Natural killer cell treated with Interleukin-12 subunit alpha and Interleukin-12 subunit beta and Interleukin-15 and Interleukin-18, amount 100 ng/mL, for 72 hours (primary cell): ENCODE measurements at regions not wholly inside any gene's neighbourhood (a gene's known extent, or its start where the extent isn't known, plus 50 kb on each side); places are given as distances from the start of the nearest gene placed in this dataset.

ENCODE experiments used
- ATAC-seq, 2 donors: fragments of 150-1000 bp; cut with Tn5 transposase in 1 of 2; sonication (Bioruptor Pico), chemical (Tn5 transposase) in 1 of 2; 2 replicates each; pipeline ENCODE4 v1.10.0; 2021
- DNase-seq: peaks from one replicate; pipeline ENCODE4 v3.0.0; 2022; ENCODE audit warnings: low spot score
- H3K27ac Mint-ChIP-seq, 2 donors: 1 replicate in 1 of 2; 2 replicates in 1 of 2; pipeline ENCODE4 v1.8.0; 2022; ENCODE audit warnings: mixed read lengths in 2 of 2, mild to moderate bottlenecking in 1 of 2, moderate library complexity in 1 of 2
- H3K27me3 Mint-ChIP-seq, 2 donors: 1 replicate in 1 of 2; 2 replicates in 1 of 2; pipeline ENCODE4 v1.8.0; 2022; ENCODE audit warnings: mixed read lengths in 2 of 2
- H3K36me3 Mint-ChIP-seq: one replicate; pipeline ENCODE4 v1.8.0; 2022; ENCODE audit warnings: mixed read lengths
- H3K4me1 Mint-ChIP-seq, 2 donors: 1 replicate in 1 of 2; 2 replicates in 1 of 2; pipeline ENCODE4 v1.8.0; 2022; ENCODE audit warnings: low read depth in 2 of 2, mixed read lengths in 2 of 2, mild to moderate bottlenecking in 1 of 2
- H3K4me3 Mint-ChIP-seq: one replicate; pipeline ENCODE4 v1.8.0; 2022; ENCODE audit warnings: mixed read lengths
- H3K9me3 Mint-ChIP-seq: 2 replicates; pipeline ENCODE4 v1.8.0; 2022; ENCODE audit warnings: mixed read lengths

DNA sequence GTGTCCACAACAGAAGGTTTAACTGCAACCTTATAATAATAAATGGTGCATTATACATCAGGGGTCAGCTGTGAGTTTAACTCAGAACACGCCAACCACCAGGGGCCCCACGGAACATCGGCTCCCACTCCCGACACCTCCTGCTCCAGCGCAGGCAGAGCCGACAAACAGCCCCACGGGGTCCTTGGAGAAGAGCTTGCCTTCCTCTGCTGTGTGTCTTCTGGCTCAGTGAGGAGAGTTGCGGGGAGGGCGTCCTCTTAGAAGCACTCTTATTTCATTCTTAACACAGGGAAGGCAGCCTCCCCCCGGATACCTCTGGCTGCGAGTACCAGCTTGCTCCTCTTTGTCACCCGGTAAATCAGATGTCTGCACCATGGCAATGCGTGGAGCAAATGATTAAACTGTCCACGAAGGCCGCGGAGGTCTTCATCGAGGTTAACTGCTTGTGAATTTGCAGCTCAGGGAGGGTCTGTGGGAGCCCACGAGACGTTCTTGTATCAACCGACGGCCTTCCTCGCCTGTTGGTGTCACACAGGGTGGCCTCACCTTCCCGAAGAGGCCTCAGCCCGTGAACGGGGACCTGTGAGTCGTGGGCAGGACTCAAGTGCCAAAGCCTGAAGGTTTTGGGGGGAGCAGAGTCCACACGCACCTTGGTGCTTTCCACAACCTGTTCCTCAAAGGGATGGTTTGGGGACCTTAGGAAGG, 464.0 kb downstream of the BRD1 start:
- no peak overlapping the region for H3K27ac Mint-ChIP-seq
- H3K9me3 Mint-ChIP-seq: no peaks in the 10 kb centered on the region
- no peak overlapping the region for H3K4me3 Mint-ChIP-seq
- ATAC-seq: no peak
- no peak for DNase-seq
- no peaks in the 10 kb centered on the region for H3K4me1 Mint-ChIP-seq
- peaks cover 23 to 26% of the 10 kb centered on the region in 2 donors for H3K27me3 Mint-ChIP-seq
- H3K36me3 Mint-ChIP-seq: no peaks in the 10 kb centered on the region

DNA sequence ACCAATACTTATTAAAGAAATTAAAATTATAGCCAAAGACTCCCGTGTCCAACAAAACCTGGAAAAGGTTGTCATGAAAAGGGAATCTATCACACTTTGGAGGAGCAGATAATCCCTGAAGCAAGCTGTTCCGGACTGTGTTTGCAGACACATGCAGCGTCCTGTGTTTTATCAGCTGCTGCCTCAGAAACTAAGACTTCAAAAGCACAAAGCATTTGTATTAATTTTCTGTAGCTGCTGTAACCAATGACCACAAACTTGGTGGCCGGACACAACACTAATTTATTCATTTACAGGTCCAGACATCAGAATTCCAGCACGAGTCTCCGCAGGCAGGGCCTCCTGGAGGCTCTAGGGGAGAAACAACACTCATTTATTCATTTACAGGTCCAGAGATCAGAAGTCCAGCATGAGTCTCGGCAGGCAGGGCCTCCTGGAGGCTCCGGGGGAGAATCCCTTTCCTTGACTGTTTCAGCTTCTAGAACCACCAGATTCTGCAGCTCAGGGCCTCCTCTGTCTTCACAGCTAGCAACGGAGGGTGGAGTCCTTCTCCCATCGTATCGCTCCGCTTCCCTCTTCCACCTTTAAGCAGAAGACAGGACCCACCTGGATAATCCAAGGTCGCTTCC, 465.3 kb downstream of the BRD1 start:
- DNase-seq (no peak), ATAC-seq (no peak)
- Mint-ChIP-seq H3K27ac (no peak overlapping the region), H3K27me3 (peaks cover 23 to 26% of the 10 kb centered on the region in 2 donors), H3K4me3 (no peak overlapping the region), H3K9me3 (no peaks in the 10 kb centered on the region), H3K4me1 (no peaks in the 10 kb centered on the region), H3K36me3 (no peaks in the 10 kb centered on the region)

DNA sequence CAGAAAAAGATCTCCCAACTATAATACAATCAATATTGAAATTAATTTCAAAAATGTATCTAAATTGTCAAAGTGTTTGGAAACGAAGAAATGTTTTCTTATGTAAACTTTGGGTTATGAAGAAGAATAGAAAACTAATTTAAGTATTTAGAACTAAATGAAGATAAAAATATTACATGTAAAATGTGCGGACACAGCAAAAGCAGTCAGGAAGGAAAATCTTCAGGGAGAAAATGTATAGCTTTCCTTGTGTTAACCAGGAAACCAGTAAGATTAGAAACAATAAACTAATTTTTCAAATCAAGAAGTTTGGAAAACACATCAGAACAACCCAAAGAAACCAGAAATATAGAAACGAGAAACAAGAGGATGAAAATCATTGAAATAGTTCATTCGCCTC, 466.5 kb downstream of the BRD1 start:
- Mint-ChIP-seq H3K27me3 (peaks cover 27 to 31% of the 10 kb centered on the region in 2 donors), H3K4me1 (no peaks in the 10 kb centered on the region), H3K9me3 (no peaks in the 10 kb centered on the region), H3K36me3 (no peaks in the 10 kb centered on the region), H3K4me3 (no peak overlapping the region), H3K27ac (no peak overlapping the region)
- DNase-seq: no peak
- ATAC-seq: no peak

DNA sequence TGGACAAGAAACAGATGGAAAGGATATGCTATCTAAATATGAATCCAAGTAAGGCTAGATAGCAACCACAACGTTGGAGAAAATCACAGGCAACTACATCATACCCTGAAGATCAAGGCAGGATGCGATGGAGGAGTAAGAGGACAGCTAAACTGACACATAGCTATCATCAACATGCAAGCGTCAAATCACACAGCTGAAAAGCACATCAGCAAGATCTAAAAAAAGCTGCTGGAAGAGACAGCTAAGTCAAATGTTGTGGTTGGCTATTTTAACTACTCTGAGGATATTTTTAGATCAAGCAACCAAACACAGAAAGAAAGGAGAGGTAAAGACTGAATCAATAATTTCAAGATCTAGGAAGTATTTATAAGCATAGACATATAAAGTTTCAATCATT, 466.9 kb downstream of the BRD1 start:
- H3K27me3 Mint-ChIP-seq: peaks cover 30 to 32% of the 10 kb centered on the region in 2 donors
- no peak for DNase-seq
- ATAC-seq: no peak
- no peak overlapping the region for H3K27ac Mint-ChIP-seq
- no peak overlapping the region for H3K4me3 Mint-ChIP-seq
- no peaks in the 10 kb centered on the region for H3K9me3 Mint-ChIP-seq
- H3K36me3 Mint-ChIP-seq: no peaks in the 10 kb centered on the region
- H3K4me1 Mint-ChIP-seq: no peaks in the 10 kb centered on the region

DNA sequence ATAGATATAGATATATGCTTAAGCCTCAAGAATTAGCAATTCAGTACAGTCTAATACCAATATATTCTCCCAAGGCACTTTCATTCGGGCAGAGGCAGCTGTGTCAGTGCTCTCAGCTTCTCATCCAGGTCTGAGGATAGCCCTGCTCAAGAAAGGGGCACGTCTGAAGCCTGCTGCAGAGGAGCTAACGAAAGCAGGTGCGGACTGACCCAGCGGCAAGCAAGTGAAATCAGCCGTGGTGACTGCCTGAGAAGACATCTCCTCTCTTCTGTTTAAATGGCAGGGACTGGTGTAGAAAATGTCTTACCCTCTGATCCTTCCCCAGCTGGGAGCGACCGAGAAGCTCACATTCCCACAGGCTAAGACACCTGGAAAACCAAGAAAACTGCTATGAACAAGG, 468.6 kb downstream of the BRD1 start:
- DNase-seq (no peak), ATAC-seq (no peak)
- Mint-ChIP-seq H3K27me3 (peaks cover 31 to 32% of the 10 kb centered on the region in 2 donors), H3K4me3 (no peak overlapping the region), H3K27ac (no peak overlapping the region), H3K4me1 (no peaks in the 10 kb centered on the region), H3K9me3 (no peaks in the 10 kb centered on the region), H3K36me3 (no peaks in the 10 kb centered on the region)

DNA sequence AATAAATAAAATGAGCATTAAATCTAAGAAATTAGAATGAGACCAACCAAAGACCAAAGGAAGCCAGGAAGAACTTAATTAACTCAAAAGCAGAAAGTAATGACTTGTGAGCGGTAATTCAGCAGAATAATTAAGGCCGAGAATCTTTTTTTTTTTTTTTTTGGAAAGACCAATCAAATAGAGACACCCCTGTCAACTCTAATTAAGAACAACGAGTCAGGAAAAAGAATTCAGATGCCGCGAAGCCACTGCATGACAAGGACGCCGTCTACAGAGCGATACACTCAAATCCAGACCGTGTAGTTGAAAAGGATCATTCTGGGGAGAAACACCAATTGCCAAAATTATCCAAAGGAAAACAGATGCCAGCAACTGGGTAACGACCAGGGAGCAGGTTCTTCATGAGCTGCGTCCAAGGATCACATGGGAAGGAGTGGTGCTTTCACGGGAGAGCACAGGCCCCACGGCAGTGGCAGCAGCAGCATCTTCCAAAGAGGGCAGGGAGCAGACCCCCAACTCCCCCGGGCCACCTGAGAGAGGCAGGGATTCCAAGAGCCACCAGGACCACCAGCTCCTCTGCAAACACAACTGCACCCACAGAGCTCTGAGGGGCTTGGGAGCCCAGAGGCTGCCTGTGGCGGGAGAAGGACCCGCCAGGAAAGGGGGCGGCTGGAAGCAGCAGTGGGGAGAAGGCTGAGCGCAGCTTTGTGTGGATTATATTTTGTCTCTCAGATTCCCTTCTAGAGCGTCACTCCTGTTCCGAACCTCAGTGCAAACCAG, 469.8 kb downstream of the BRD1 start:
- Mint-ChIP-seq H3K27ac (no peak overlapping the region), H3K36me3 (no peaks in the 10 kb centered on the region), H3K27me3 (peaks cover 31 to 35% of the 10 kb centered on the region in 2 donors), H3K9me3 (no peaks in the 10 kb centered on the region), H3K4me1 (no peaks in the 10 kb centered on the region), H3K4me3 (no peak overlapping the region)
- ATAC-seq (no peak), DNase-seq (no peak)

DNA sequence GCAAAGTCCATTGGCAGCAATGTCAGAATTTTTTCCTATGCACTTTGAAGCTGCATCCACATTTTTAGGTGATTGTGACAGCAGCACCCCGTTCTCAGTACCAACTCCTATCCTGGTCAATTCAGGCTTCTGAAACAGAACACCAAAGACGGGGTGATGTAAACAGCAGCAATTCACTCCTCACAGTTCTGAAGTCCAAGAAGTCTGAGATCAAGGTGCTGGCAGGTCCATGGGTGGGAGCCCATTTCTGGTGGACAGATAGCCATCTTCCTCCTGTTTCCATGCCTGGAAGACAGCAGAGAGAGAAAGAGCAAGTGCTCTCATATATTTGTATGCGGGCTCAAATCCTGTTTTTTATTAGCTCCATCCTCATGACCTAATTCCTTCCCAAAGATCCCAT, 471.2 kb downstream of the BRD1 start:
- no peaks in the 10 kb centered on the region for H3K36me3 Mint-ChIP-seq
- peaks cover 31 to 36% of the 10 kb centered on the region in 2 donors for H3K27me3 Mint-ChIP-seq
- no peak for ATAC-seq
- H3K9me3 Mint-ChIP-seq: no peaks in the 10 kb centered on the region
- H3K4me3 Mint-ChIP-seq: no peak overlapping the region
- no peaks in the 10 kb centered on the region for H3K4me1 Mint-ChIP-seq
- H3K27ac Mint-ChIP-seq: no peak overlapping the region
- no peak for DNase-seq

DNA sequence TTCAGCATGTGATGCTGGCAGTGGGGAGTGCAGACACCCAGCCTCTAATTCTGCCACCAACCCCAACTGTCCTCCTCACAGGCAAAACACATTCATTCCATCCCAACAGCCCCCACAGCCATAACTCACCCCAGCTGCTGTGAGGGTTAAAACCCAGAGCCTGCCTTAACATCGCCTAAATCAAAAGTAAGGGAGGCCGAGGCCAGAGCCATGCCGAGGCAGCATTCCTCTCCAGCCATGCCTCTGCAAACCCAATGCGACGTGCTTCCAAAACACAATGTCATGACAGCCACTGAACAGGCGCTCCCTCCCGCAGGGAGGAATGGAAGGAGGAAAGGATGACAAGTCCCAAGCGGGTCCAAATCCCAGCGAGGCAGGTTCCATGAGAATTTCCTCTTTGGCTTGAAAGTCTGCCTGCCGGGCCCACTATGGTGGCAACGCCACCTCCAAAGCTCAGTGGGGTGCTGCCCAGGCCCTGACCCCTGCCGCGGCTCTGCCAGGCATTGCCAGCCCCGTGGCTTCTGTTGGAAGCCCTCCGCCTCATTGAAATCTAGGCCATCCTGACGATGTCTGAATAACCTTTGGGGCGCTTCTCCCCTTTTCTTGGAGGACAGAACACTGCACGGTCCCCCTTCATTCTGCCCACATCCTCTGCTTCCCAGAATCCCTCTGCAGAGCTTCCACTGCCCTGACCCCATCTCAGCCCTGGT, 472.3 kb downstream of the BRD1 start:
- H3K27ac Mint-ChIP-seq: no peak overlapping the region
- H3K4me3 Mint-ChIP-seq: no peak overlapping the region
- no peaks in the 10 kb centered on the region for H3K36me3 Mint-ChIP-seq
- ATAC-seq (no peak), DNase-seq (no peak)
- no peaks in the 10 kb centered on the region for H3K4me1 Mint-ChIP-seq
- H3K9me3 Mint-ChIP-seq: no peaks in the 10 kb centered on the region
- peaks cover 28 to 31% of the 10 kb centered on the region in 2 donors for H3K27me3 Mint-ChIP-seq

DNA sequence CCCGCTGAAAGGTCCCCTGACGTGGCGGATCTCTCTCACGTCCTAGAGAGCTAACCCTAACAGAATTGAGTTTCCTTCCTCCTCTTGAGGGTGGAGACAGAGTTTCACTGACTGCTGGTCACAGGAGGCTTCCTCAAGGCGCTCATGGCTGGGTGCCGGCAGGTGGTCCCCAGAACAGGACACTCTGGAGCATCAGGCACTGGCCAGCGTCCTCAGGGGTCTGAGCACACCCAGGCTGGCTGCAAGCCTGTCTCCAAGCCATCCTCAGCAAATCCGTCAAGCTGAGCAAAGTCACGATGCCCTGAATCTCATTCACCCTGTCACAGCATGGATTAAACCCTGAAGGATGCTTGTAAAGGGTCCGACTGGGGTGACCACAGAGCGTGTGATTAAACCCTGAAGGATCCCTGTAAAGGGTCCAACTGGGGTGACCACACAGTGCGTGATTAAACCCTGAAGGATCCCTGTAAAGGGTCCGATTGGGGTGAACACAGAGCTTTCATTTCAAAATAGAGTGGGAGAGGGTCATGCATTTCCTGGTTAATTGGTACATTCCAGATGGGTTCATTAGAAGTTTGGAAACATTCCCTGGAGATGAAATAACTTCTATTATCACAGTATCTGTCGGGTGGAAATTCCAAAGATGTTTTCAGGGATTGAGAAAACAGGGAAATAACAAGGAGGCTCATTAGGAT, 473.0 kb downstream of the BRD1 start:
- DNase-seq (no peak), ATAC-seq (no peak)
- no peaks in the 10 kb centered on the region for H3K4me1 Mint-ChIP-seq
- H3K27me3 Mint-ChIP-seq: peaks cover 21 to 25% of the 10 kb centered on the region in 2 donors
- H3K27ac Mint-ChIP-seq: no peak overlapping the region
- no peaks in the 10 kb centered on the region for H3K36me3 Mint-ChIP-seq
- H3K9me3 Mint-ChIP-seq: no peaks in the 10 kb centered on the region
- H3K4me3 Mint-ChIP-seq: no peak overlapping the region

DNA sequence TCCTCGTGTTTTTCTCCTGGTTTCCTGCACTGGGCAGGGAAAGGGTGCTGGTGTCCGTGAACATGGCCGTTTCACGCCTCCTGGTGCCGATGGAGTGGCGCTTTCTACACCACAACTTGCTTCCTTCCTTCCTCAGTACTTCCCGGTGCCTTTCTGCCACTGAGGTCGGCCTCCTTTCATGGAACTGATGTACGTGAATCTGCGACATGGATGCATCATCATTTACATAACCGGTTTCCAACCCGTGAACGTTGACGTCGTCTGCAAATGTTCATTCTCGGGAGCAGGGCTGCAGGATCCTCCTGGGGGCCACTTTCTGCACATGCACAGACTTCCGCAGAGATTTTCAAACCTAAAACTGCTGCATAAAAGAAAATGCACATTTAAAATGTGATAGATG, 474.4 kb downstream of the BRD1 start:
- Mint-ChIP-seq H3K9me3 (no peaks in the 10 kb centered on the region), H3K4me3 (no peak overlapping the region), H3K27ac (no peak overlapping the region), H3K36me3 (no peaks in the 10 kb centered on the region), H3K27me3 (peaks cover 13 to 27% of the 10 kb centered on the region in 2 donors), H3K4me1 (no peaks in the 10 kb centered on the region)
- DNase-seq (no peak), ATAC-seq (no peak)

DNA sequence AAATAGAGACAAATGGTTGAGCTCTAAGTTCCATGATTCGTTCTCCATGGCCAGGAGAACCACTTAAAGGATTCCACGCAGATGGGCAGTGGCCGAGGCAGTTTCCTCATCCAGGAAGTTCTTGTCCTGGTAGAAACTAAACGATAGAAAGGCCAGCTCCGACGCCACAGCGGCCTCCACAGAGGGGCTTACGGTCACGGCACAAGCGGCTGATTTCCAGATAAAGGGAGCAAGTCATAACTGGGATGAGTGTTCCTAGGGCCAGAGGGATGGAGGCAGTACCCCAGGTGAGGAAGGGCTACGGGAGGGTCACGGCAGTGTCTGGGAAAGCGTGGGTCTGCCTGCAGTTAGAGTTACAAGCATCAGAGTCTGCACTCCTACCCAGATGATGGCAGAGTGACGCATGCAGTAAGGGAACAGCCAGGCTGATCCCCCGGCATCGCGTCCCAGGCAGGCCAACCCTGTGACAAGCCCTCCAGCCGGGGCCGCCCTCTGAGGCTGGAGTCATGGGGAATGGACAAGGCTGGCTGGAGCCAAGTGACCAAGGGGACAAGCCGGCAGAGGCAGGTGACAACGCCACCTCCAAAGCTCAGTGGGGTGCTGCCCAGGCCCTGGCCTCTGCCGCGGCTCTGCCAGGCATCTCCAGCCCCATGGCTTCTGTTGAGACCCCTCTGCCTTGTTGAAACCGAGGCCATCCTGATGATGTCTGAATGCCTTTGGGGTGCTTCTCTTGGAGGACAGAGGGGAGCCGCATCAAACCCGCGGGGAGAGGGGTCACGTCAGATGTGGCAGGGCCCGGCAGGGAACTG, 475.1 kb downstream of the BRD1 start:
- Mint-ChIP-seq H3K27ac (no peak overlapping the region), H3K9me3 (no peaks in the 10 kb centered on the region), H3K36me3 (no peaks in the 10 kb centered on the region)

DNA sequence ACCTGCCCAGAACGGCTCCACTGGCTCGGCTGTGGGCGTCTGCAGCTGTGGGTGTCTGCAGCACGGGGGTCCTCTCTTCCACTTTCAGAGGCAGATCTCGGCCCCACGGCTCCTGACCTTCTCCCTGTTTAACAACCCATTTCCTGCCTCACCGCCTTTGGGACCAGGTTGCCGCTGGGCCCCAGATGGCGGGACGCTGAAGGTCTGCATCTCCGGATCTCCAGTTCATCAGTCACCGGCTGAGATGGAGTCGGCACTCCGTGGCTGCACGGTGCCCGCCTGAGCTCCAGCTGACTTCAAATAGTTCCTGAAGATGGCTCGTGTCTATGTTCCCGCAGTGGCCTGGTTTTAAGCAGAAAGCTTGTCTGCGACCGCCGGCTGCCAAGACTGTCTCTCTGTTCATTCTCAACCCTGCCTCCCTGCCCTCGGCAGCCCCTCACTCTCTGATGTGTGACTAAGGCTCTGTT, 475.9 kb downstream of the BRD1 start:
- Mint-ChIP-seq H3K36me3 (no peaks in the 10 kb centered on the region), H3K27me3 (peaks cover 13 to 27% of the 10 kb centered on the region in 2 donors), H3K27ac (no peak overlapping the region), H3K4me3 (no peak overlapping the region), H3K4me1 (no peaks in the 10 kb centered on the region), H3K9me3 (no peaks in the 10 kb centered on the region)
- DNase-seq (no peak), ATAC-seq (no peak)

More for the DNA sequence above, 475.1 kb downstream of the BRD1 start:
- Mint-ChIP-seq H3K4me1 (no peaks in the 10 kb centered on the region), H3K4me3 (no peak overlapping the region), H3K27me3 (peaks cover 13 to 27% of the 10 kb centered on the region in 2 donors)
- no peak for DNase-seq
- ATAC-seq: peak in 1 of 2 donors; percentile 21
